ENCODE measurements at regions not wholly inside any gene's neighbourhood (a gene's known extent, or its start where the extent isn't known, plus 50 kb on each side); places are given as distances from the start of the nearest gene placed in this dataset.

- no peak overlapping the region for H3K27ac ChIP-seq (ENCODE audit: low read length)
- H3K27me3 ChIP-seq (ENCODE audit: low read length) = peaks cover 98% of the 10 kb centered on the region
- ChIA-PET CTCF (no interaction called here), POLR2A (ENCODE audit: unreplicated experiment) (no interaction called here)
- H3K9ac ChIP-seq (ENCODE audit: low read length) = no peak overlapping the region
- H3F3A ChIP-seq (ENCODE audit: low read length, unreplicated experiment) = no peaks in the 10 kb centered on the region
- no peaks in the 10 kb centered on the region for H3K9me3 ChIP-seq (ENCODE audit: low read length)
- H3K9me2 ChIP-seq (replicated peaks; ENCODE audit: low read length) = no peaks in the 10 kb centered on the region
- no peak overlapping the region for H3K4me3 ChIP-seq (ENCODE audit: low read length)
- no peaks in the 10 kb centered on the region for H3K79me2 ChIP-seq (ENCODE audit: low read length)
- no TSS peak for BruUV-seq (replicated peaks)
- TF ChIP-seq CTCF (conservative IDR thresholded peaks at IDR 0.05; ENCODE audit: low read depth, low read length) = no peak
- no peak for TF ChIP-seq EZH2 (IDR thresholded peaks at IDR 0.05; ENCODE audit: low read length, unreplicated experiment)
- no peak for TF ChIP-seq EZH2phosphoT487 (IDR thresholded peaks at IDR 0.05; ENCODE audit: borderline replicate concordance, low read length)
- H3K4me1 ChIP-seq (ENCODE audit: insufficient read depth, low read length) = no peaks in the 10 kb centered on the region
- ATAC-seq = no peak
- intact Hi-C loops (cut with micrococcal nuclease) = no loop called here
- no peak for DNase-seq
- H3K36me3 ChIP-seq (ENCODE audit: low read depth, low read length) = no peaks in the 10 kb centered on the region
- H3K4me2 ChIP-seq (ENCODE audit: low read length) = no peak overlapping the region
- no peak overlapping the region for H2AFZ ChIP-seq (ENCODE audit: low read length)
- no peaks in the 10 kb centered on the region for H4K20me1 ChIP-seq (ENCODE audit: low read length)
Measured at GRCh38 chr1:5754817-5755551, 237.2 kb downstream of the NPHP4 start.

- no peak overlapping the region for H3K4me2 ChIP-seq (ENCODE audit: low read length)
- peaks cover 98% of the 10 kb centered on the region for H3K27me3 ChIP-seq (ENCODE audit: low read length)
- H3K9me3 ChIP-seq (ENCODE audit: low read length) = no peaks in the 10 kb centered on the region
- H2AFZ ChIP-seq (ENCODE audit: low read length) = no peak overlapping the region
- POLR2A ChIA-PET (ENCODE audit: unreplicated experiment) = no interaction called here
- no peaks in the 10 kb centered on the region for H3K9me2 ChIP-seq (replicated peaks; ENCODE audit: low read length)
- H3K4me3 ChIP-seq (ENCODE audit: low read length) = no peak overlapping the region
- no peak for ATAC-seq
- no peak for DNase-seq
- CTCF ChIA-PET = no interaction called here
- no peaks in the 10 kb centered on the region for H4K20me1 ChIP-seq (ENCODE audit: low read length)
- no peaks in the 10 kb centered on the region for H3K36me3 ChIP-seq (ENCODE audit: low read depth, low read length)
- intact Hi-C loops (cut with micrococcal nuclease) = no loop called here
- no peaks in the 10 kb centered on the region for H3F3A ChIP-seq (ENCODE audit: low read length, unreplicated experiment)
- no peaks in the 10 kb centered on the region for H3K79me2 ChIP-seq (ENCODE audit: low read length)
- TF ChIP-seq EZH2phosphoT487 (IDR thresholded peaks at IDR 0.05; ENCODE audit: borderline replicate concordance, low read length) = no peak
- no peak for TF ChIP-seq EZH2 (IDR thresholded peaks at IDR 0.05; ENCODE audit: low read length, unreplicated experiment)
- TF ChIP-seq CTCF (conservative IDR thresholded peaks at IDR 0.05; ENCODE audit: low read depth, low read length) = no peak
- no peak overlapping the region for H3K27ac ChIP-seq (ENCODE audit: low read length)
- no peak overlapping the region for H3K9ac ChIP-seq (ENCODE audit: low read length)
- H3K4me1 ChIP-seq (ENCODE audit: insufficient read depth, low read length) = no peaks in the 10 kb centered on the region
- BruUV-seq (replicated peaks) = no TSS peak
Measured at GRCh38 chr1:5753549-5754421, 238.4 kb downstream of the NPHP4 start.
